RWPE1 (cell line): ENCODE measurements at regions not wholly inside any gene's neighbourhood (a gene's known extent, or its start where the extent isn't known, plus 50 kb on each side); places are given as distances from the start of the nearest gene placed in this dataset.

Experiments
- CTCF ChIA-PET: fragments of 350-600 bp; sonication (Branson Sonifier 250); formaldehyde crosslinking; extraction: SDS; loops from one replicate; lab custom pipeline; 2021; lab: Yijun Ruan, JAX
- POLR2A ChIA-PET: fragments of 400-600 bp; formaldehyde crosslinking; extraction: SDS; loops from one replicate; lab custom pipeline; 2020; ENCODE audit warnings: antibody characterized with exemption; ENCODE audit not compliant: low non-redundant PET; lab: Yijun Ruan, JAX
- DNase-seq: peaks from one replicate; pipeline ENCODE4 v3.0.0; 2012; ENCODE audit warnings: low spot score
- H3K27ac ChIP-seq: fragments of 450-650 bp; 2 replicates; pipeline ENCODE4 v1.5.1; 2017
- CTCF ChIP-seq: fragments of 450-650 bp; conservative IDR thresholded peaks from 2 replicates; pipeline ENCODE4 v1.5.1; 2017; ENCODE audit warnings: low read depth, mild to moderate bottlenecking

- DNase-seq, result no peak
- H3K27ac ChIP-seq, result no peak overlapping the region
- ChIA-PET CTCF (interaction anchor here (0.6 to 0.8 kb wide), 2 partner anchors 57 to 227 kb away, joined by 3 read pairs; no protein-coding TSS in a partner anchor), POLR2A (no interaction called here)
- no peak for TF ChIP-seq CTCF
Observed at GRCh38 chr3:168722091-168722490, 626.4 kb upstream of the GOLIM4 start.

- H3K27ac ChIP-seq, result no peak overlapping the region
- CTCF ChIA-PET, result interaction anchor here (0.6 kb wide), 1 partner anchor 27 kb away, joined by 3 read pairs; no protein-coding TSS in a partner anchor
- POLR2A ChIA-PET, result no interaction called here
- TF ChIP-seq CTCF, result no peak
- no peak for DNase-seq
Observed at GRCh38 chr3:168714609-168715240, 619.0 kb upstream of the GOLIM4 start.

- ChIA-PET CTCF (interaction anchor here (0.6 kb wide), 1 partner anchor 138 kb away, joined by 3 read pairs; no protein-coding TSS in a partner anchor), POLR2A (no interaction called here)
- TF ChIP-seq CTCF, result no peak
- no peak for DNase-seq
- H3K27ac ChIP-seq, result no peak overlapping the region
Observed at GRCh38 chr3:168709073-168709472, 613.3 kb upstream of the GOLIM4 start.

GRCh38 chr3:168707900-168708299 lies 612.2 kb upstream of the GOLIM4 start:
- POLR2A ChIA-PET, result no interaction called here
- H3K27ac ChIP-seq, result no peak overlapping the region
- CTCF ChIA-PET, result no interaction called here
- DNase-seq, result no peak
- no peak for TF ChIP-seq CTCF

GRCh38 chr3:168705412-168705811 lies 609.7 kb upstream of the GOLIM4 start:
- no peak for TF ChIP-seq CTCF
- no peak overlapping the region for H3K27ac ChIP-seq
- no peak for DNase-seq
- POLR2A ChIA-PET, result no interaction called here
- CTCF ChIA-PET, result no interaction called here

GRCh38 chr3:168696051-168696450 lies 600.3 kb upstream of the GOLIM4 start:
- CTCF ChIA-PET, result interaction anchor here (0.6 kb wide), 1 partner anchor 53 kb away, joined by 4 read pairs; no protein-coding TSS in a partner anchor
- no peak overlapping the region for H3K27ac ChIP-seq
- no peak for TF ChIP-seq CTCF
- POLR2A ChIA-PET, result no interaction called here
- DNase-seq, result no peak
